ENCODE measurements at regions not wholly inside any gene's neighbourhood (a gene's known extent, or its start where the extent isn't known, plus 50 kb on each side); places are given as distances from the start of the nearest gene placed in this dataset.
A peak's percentile ranks its signal among the peaks of the same experiment; 100 is the strongest.

DNA sequence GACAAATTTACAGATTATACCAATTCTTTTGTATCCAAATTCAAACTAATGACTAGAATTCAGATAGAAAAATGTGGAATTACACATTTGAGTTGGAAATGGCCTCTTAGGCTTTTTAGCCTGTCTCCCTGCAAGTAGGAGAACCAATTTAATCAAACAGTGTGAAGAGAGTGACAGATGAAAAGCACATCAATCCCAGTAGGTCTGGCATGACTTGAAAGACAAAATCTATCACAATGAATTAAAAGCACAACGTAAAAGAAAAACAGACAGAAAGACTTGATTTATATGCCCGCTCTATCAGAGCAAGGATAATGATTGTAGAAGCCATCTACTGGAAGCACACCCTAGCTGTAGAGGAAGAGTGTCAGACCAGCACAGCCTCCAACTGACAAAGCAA lies 1084.4 kb upstream of the SPRY2 start:
- Histone ChIP-seq H3K27me3 (ENCODE audit: low read length) (no peaks in the 10 kb centered on the region), H3K9me2 (replicated peaks; ENCODE audit: low read length) (no peaks in the 10 kb centered on the region), H3K27ac (ENCODE audit: low read length) (no peak overlapping the region), H3F3A (ENCODE audit: low read length, unreplicated experiment) (no peaks in the 10 kb centered on the region), H3K4me3 (ENCODE audit: low read length) (no peak overlapping the region), H3K9ac (ENCODE audit: low read length) (no peak overlapping the region), H3K79me2 (ENCODE audit: low read length) (no peaks in the 10 kb centered on the region), H3K4me1 (ENCODE audit: insufficient read depth, low read length) (no peaks in the 10 kb centered on the region), H2AFZ (ENCODE audit: low read length) (no peak overlapping the region), H4K20me1 (ENCODE audit: low read length) (no peaks in the 10 kb centered on the region), H3K36me3 (ENCODE audit: low read depth, low read length) (no peaks in the 10 kb centered on the region), H3K4me2 (ENCODE audit: low read length) (no peak overlapping the region), H3K9me3 (ENCODE audit: low read length) (no peaks in the 10 kb centered on the region)
- CTCF ChIA-PET, result no interaction called here
- DNase-seq, result no peak
- intact Hi-C loops (cut with micrococcal nuclease), result no loop called here
- POLR2A ChIA-PET (ENCODE audit: unreplicated experiment), result no interaction called here
- no TSS peak for BruUV-seq (replicated peaks)
- ATAC-seq, result no peak
- no peak for TF ChIP-seq EZH2phosphoT487 (IDR thresholded peaks at IDR 0.05; ENCODE audit: borderline replicate concordance, low read length)

DNA sequence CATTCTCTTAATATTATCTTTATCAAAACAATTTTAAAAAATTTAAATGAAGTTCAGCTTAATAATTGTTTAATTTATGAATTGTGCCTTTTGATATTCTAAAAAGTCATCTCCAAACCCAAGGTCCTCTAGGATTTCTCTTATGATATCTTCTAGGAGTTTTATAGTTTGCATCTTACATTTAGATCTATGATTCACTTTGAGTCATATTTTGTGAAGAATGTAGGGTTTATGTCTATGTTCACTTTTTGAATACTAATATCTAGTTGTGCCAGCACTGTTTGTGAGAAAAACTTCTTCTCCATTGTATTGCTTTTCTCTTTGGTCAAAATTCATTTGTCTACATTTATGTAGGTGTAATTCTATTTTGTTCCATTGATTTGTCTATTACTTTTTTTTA lies 1068.4 kb upstream of the SPRY2 start:
- Histone ChIP-seq H3F3A (ENCODE audit: low read length, unreplicated experiment) (no peaks in the 10 kb centered on the region), H3K27ac (ENCODE audit: low read length) (no peak overlapping the region), H3K4me3 (ENCODE audit: low read length) (no peak overlapping the region), H3K9ac (ENCODE audit: low read length) (no peak overlapping the region), H3K4me2 (ENCODE audit: low read length) (no peak overlapping the region), H3K27me3 (ENCODE audit: low read length) (no peaks in the 10 kb centered on the region), H2AFZ (ENCODE audit: low read length) (no peak overlapping the region), H4K20me1 (ENCODE audit: low read length) (no peaks in the 10 kb centered on the region), H3K79me2 (ENCODE audit: low read length) (no peaks in the 10 kb centered on the region), H3K36me3 (ENCODE audit: low read depth, low read length) (no peaks in the 10 kb centered on the region), H3K4me1 (ENCODE audit: insufficient read depth, low read length) (peaks cover 3% of the 10 kb centered on the region; the same call in 1 of the 2 replicates), H3K9me2 (replicated peaks; ENCODE audit: low read length) (no peaks in the 10 kb centered on the region), H3K9me3 (ENCODE audit: low read length) (no peaks in the 10 kb centered on the region)
- ChIA-PET POLR2A (ENCODE audit: unreplicated experiment) (no interaction called here), CTCF (no interaction called here)
- no peak for TF ChIP-seq EZH2phosphoT487 (IDR thresholded peaks at IDR 0.05; ENCODE audit: borderline replicate concordance, low read length)
- no peak for TF ChIP-seq EZH2 (IDR thresholded peaks at IDR 0.05; ENCODE audit: low read length, unreplicated experiment)
- TF ChIP-seq, protein P1, sequence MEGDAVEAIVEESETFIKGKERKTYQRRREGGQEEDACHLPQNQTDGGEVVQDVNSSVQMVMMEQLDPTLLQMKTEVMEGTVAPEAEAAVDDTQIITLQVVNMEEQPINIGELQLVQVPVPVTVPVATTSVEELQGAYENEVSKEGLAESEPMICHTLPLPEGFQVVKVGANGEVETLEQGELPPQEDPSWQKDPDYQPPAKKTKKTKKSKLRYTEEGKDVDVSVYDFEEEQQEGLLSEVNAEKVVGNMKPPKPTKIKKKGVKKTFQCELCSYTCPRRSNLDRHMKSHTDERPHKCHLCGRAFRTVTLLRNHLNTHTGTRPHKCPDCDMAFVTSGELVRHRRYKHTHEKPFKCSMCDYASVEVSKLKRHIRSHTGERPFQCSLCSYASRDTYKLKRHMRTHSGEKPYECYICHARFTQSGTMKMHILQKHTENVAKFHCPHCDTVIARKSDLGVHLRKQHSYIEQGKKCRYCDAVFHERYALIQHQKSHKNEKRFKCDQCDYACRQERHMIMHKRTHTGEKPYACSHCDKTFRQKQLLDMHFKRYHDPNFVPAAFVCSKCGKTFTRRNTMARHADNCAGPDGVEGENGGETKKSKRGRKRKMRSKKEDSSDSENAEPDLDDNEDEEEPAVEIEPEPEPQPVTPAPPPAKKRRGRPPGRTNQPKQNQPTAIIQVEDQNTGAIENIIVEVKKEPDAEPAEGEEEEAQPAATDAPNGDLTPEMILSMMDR (conservative IDR thresholded peaks at IDR 0.05; ENCODE audit: low read depth, low read length), result no peak
- DNase-seq (peak; percentile 29), ATAC-seq (peak; percentile 69)
- intact Hi-C loops (cut with micrococcal nuclease), result no loop called here
- no TSS peak for BruUV-seq (replicated peaks)

DNA sequence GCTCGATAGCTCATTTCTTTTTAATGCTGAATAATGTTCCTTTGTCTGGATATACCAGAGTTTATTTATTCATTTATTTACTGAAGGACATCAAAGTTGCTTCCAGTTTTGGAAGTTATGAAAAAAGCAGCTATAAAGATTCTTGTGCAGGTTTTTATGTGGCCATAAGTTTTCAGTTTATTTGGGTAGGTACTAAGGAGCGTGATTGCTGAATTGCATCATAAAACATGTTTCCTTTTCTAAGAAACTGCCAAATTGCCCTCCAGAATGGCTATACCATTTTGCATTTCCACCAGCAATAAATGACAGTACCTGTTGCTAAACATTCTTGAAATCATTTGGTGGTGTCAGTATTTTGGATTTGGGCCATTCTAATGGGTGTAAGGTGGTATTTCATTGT lies 1067.7 kb upstream of the SPRY2 start:
- H3K9ac ChIP-seq (ENCODE audit: low read length), result no peak overlapping the region
- H3K4me3 ChIP-seq (ENCODE audit: low read length), result no peak overlapping the region
- no peak overlapping the region for H3K27ac ChIP-seq (ENCODE audit: low read length)
- DNase-seq (no peak), ATAC-seq (no peak)
- H3K9me2 ChIP-seq (replicated peaks; ENCODE audit: low read length), result no peaks in the 10 kb centered on the region
- H2AFZ ChIP-seq (ENCODE audit: low read length), result no peak overlapping the region
- H3K79me2 ChIP-seq (ENCODE audit: low read length), result no peaks in the 10 kb centered on the region
- no peaks in the 10 kb centered on the region for H4K20me1 ChIP-seq (ENCODE audit: low read length)
- no peaks in the 10 kb centered on the region for H3K27me3 ChIP-seq (ENCODE audit: low read length)
- peaks cover 3% of the 10 kb centered on the region; the same call in 1 of the 2 replicates for H3K4me1 ChIP-seq (ENCODE audit: insufficient read depth, low read length)
- ChIA-PET CTCF (no interaction called here), POLR2A (ENCODE audit: unreplicated experiment) (no interaction called here)
- H3K9me3 ChIP-seq (ENCODE audit: low read length), result no peaks in the 10 kb centered on the region
- no peaks in the 10 kb centered on the region for H3K36me3 ChIP-seq (ENCODE audit: low read depth, low read length)
- no peak for TF ChIP-seq EZH2 (IDR thresholded peaks at IDR 0.05; ENCODE audit: low read length, unreplicated experiment)
- TF ChIP-seq EZH2phosphoT487 (IDR thresholded peaks at IDR 0.05; ENCODE audit: borderline replicate concordance, low read length), result no peak
- TF ChIP-seq, protein P1 (conservative IDR thresholded peaks at IDR 0.05; ENCODE audit: low read depth, low read length), result no peak
- BruUV-seq (replicated peaks), result no TSS peak
- intact Hi-C loops (cut with micrococcal nuclease), result no loop called here
- H3F3A ChIP-seq (ENCODE audit: low read length, unreplicated experiment), result no peaks in the 10 kb centered on the region
- H3K4me2 ChIP-seq (ENCODE audit: low read length), result no peak overlapping the region
